ENCODE measurements at regions not wholly inside any gene's neighbourhood (a gene's known extent, or its start where the extent isn't known, plus 50 kb on each side); places are given as distances from the start of the nearest gene placed in this dataset.
A peak's percentile ranks its signal among the peaks of the same experiment; 100 is the strongest.

DNA sequence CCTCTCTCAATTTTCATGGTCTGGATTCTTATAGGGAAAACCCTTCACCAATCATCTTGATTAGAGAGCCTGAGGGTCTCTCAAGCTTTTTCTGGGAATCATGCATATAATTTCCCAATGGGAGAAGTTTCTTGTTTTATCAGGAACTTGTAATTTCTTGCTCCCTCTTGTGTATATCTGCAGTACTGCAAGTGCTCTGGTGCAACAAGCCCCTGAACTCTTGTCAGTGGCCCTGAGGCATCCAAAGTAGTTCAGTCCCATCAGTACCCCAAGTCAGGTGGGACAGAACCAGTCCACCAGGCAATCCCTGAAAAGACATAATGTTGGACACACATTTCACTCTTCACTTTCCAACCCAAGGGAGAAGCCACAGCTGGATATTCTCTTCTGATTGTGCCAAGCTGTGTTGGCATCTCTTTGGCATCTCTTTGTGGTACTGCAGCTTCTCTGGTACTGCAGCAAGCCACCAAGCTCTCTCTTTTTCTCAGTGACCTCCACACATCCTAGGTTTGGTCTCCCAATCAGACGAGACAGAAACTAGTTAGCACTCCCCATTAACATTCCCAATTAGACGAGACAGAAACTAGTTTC is 214.5 kb downstream of the ZIC4 start:
- Histone ChIP-seq H3K36me3 (ENCODE audit: insufficient read depth in 1 of 2, low read depth in 1 of 2) (no peaks in the 10 kb centered on the region), H3K27me3 (ENCODE audit: insufficient read depth in 3 of 3, low read length in 2 of 3) (no peaks in the 10 kb centered on the region), H3K9me3 (no peaks in the 10 kb centered on the region), H3K4me1 (no peaks in the 10 kb centered on the region), H3K27ac (no peak overlapping the region), H3K4me3 (no peak overlapping the region)
- WGBS, 3 donors: 73 to 79% (median 73%) methylated on average over 2 of the region's 2 CpGs
- no peak for ATAC-seq
- intact Hi-C loops (cut with DNase I): loop anchor here (5.0 kb wide), 1 partner anchor 375 kb away; no protein-coding TSS in a partner anchor
- TF ChIP-seq, protein P1, sequence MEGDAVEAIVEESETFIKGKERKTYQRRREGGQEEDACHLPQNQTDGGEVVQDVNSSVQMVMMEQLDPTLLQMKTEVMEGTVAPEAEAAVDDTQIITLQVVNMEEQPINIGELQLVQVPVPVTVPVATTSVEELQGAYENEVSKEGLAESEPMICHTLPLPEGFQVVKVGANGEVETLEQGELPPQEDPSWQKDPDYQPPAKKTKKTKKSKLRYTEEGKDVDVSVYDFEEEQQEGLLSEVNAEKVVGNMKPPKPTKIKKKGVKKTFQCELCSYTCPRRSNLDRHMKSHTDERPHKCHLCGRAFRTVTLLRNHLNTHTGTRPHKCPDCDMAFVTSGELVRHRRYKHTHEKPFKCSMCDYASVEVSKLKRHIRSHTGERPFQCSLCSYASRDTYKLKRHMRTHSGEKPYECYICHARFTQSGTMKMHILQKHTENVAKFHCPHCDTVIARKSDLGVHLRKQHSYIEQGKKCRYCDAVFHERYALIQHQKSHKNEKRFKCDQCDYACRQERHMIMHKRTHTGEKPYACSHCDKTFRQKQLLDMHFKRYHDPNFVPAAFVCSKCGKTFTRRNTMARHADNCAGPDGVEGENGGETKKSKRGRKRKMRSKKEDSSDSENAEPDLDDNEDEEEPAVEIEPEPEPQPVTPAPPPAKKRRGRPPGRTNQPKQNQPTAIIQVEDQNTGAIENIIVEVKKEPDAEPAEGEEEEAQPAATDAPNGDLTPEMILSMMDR (IDR thresholded peaks at IDR 0.05): peak; percentile 66
- DNase-seq: no peak

DNA sequence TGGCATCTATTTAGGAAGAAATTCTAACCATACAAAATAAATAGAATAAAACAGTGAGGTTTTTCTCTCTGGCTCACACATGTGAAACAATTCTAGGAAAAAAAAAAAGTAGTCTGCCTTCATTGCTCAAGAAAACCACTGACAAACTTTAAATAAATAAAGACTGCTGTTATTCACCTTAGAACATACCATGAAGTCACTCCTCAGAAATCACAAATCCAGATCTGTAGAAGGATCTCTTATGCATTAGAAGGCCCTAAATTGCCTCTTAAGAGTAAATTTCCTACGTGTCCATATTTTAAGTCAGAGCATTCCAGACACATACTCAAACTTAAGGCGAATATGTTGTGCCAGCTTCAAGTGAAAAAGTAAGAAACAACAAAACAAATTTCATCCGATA is 217.3 kb downstream of the ZIC4 start:
- Histone ChIP-seq H3K27ac (no peak overlapping the region), H3K27me3 (ENCODE audit: insufficient read depth in 3 of 3, low read length in 2 of 3) (no peaks in the 10 kb centered on the region), H3K36me3 (ENCODE audit: insufficient read depth in 1 of 2, low read depth in 1 of 2) (no peaks in the 10 kb centered on the region), H3K9me3 (no peaks in the 10 kb centered on the region), H3K4me3 (no peak overlapping the region), H3K4me1 (no peaks in the 10 kb centered on the region)
- TF ChIP-seq, protein P1 (IDR thresholded peaks at IDR 0.05): no peak
- WGBS, 3 donors: 55 to 73% (median 70%) methylated on average over 3 of the region's 3 CpGs
- no peak for ATAC-seq
- no peak for DNase-seq
- intact Hi-C loops (cut with DNase I): no loop called here

DNA sequence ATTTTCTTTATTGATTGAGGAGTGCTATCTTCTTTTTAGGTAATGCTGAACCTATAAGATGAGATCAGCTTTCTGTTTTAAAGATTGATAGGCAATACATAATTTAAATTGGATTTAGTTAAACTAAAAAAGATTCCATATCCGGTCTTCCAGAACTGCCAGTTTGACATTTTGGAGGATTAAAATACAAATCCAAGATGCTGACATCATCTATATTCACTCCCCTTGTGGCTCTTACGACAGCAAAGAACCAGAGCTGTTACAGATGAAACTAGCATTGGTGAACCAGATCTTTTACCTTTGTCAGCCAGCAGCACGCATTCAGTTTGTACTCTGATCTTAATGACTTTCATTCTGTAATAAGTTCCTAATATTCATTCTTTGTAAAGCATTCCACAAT is 218.7 kb downstream of the ZIC4 start:
- Histone ChIP-seq H3K4me1 (no peaks in the 10 kb centered on the region), H3K36me3 (ENCODE audit: insufficient read depth in 1 of 2, low read depth in 1 of 2) (no peaks in the 10 kb centered on the region), H3K27me3 (ENCODE audit: insufficient read depth in 3 of 3, low read length in 2 of 3) (no peaks in the 10 kb centered on the region), H3K9me3 (no peaks in the 10 kb centered on the region), H3K4me3 (no peak overlapping the region), H3K27ac (no peak overlapping the region)
- intact Hi-C loops (cut with DNase I): no loop called here
- TF ChIP-seq, protein P1 (IDR thresholded peaks at IDR 0.05): no peak
- no peak for ATAC-seq
- 71 to 78% (median 75%) methylated on average over 3 of the region's 3 CpGs for WGBS, 3 donors
- no peak for DNase-seq

DNA sequence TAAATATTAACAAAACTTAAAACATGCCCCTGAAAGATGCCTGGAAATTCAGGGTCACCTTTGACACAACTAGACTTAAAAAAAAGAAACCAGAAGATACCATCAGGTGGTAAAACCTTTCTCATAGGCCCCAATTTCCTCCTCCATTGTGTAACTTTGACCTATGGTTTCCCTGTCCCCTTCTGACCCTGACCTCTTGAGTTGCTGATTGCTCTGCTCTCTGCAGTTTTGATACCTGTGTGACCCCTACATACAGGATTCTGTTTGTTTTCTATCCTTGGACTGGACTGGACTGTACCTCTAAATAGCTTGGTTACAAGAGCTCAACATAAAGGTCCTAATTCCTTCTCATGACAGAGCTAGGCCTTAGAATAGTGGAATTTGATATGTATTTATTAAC is 220.6 kb downstream of the ZIC4 start:
- H3K9me3 ChIP-seq: no peaks in the 10 kb centered on the region
- TF ChIP-seq, protein P1 (IDR thresholded peaks at IDR 0.05): no peak
- no peaks in the 10 kb centered on the region for H3K4me1 ChIP-seq
- H3K4me3 ChIP-seq: no peak overlapping the region
- no peak for ATAC-seq
- H3K36me3 ChIP-seq (ENCODE audit: insufficient read depth in 1 of 2, low read depth in 1 of 2): no peaks in the 10 kb centered on the region
- no peaks in the 10 kb centered on the region for H3K27me3 ChIP-seq (ENCODE audit: insufficient read depth in 3 of 3, low read length in 2 of 3)
- intact Hi-C loops (cut with DNase I): no loop called here
- DNase-seq: no peak
- H3K27ac ChIP-seq: no peak overlapping the region

DNA sequence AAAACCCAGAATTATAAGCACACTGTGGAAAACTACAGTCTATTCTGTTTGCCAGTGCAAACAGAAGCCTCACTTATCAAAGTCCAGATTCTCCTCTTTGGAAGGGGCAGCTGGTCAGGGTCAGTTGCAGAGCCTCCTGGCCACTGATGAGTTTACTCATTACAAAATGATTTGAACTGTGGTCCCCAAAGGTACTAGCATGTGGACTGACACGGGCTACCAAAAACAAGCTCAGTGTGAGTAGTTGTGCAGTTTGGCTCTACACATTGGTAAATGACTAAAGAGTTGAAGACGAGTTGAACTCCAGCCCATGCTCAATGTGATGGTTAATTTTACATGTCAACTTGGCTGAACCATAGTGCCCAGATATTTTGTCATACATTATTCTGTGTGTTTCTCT is 221.5 kb downstream of the ZIC4 start:
- intact Hi-C loops (cut with DNase I): no loop called here

More for the DNA sequence above, 221.5 kb downstream of the ZIC4 start:
- no peak for DNase-seq
- ATAC-seq: no peak
- no peaks in the 10 kb centered on the region for H3K27me3 ChIP-seq (ENCODE audit: insufficient read depth in 3 of 3, low read length in 2 of 3)
- TF ChIP-seq, protein P1 (IDR thresholded peaks at IDR 0.05): no peak
- H3K27ac ChIP-seq: no peak overlapping the region
- WGBS, 3 donors: 64 to 79% (median 70%) methylated on average over 2 of the region's 2 CpGs
- no peaks in the 10 kb centered on the region for H3K4me1 ChIP-seq
- H3K9me3 ChIP-seq: no peaks in the 10 kb centered on the region
- H3K4me3 ChIP-seq: no peak overlapping the region
- H3K36me3 ChIP-seq (ENCODE audit: insufficient read depth in 1 of 2, low read depth in 1 of 2): no peaks in the 10 kb centered on the region

All from psoas muscle (tissue), 7 donors.